Iris pigment epithelial cell (primary cell): ENCODE measurements at regions not wholly inside any gene's neighbourhood (a gene's known extent, or its start where the extent isn't known, plus 50 kb on each side); places are given as distances from the start of the nearest gene placed in this dataset.

Source experiments
- DNase-seq: peaks from one replicate; pipeline ENCODE4 v3.0.0-alpha.2; 2011; ENCODE audit warnings: low read depth

DNA sequence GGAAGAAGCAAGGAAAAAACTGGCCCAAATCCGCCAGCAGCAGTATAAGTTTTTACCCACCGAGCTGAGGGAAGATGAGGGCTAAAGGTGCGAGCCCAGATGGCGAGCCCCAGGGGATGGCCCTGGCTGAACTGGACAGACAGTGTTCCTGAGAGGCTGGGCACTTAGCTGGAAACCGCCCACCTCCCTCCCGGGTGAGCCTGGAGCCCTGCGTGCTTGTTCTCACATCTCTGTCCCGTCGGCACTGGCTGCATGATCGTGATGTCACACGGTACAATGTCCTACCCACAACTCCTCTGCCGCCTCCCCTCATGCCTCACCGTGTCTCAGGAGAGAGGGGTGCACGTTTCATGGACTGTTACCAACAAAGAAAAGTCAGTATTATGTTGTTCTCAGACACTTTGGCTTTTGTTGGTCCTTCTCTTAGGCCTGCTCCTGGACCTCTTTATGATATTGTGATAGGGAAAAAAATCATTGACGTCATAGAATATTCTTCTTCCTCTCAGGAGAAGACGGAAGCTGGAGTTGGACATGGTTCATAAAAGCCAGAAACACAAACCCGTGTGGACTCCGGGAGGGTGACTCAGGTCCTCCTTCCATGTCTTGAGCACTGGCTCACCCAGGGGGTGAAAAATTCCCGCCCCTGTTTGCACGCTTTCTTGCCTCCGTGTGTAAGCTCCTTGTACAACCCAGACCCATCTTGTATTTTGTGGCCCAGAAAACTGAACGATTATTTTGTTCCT, 201.8 kb upstream of the TPM1 start:
- DNase-seq: no peak

DNA sequence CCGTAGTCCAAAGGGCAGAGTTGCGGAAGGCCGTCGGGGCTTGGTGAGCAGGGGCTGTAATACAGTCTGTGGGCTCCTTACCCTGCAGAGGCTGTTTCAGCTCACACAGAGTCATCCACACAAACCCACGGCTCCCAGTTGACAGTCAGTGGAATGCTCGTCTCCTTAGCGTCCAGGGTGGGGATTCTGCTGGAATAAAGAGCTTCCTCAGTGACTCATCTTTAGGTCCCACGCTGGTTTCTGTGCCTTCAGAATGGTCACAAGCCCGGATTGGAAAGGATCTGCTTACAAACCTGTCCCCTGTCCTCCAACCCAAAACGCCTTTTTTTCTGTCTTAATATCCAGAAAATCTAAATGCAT, 201.3 kb upstream of the TPM1 start:
- DNase-seq: no peak

DNA sequence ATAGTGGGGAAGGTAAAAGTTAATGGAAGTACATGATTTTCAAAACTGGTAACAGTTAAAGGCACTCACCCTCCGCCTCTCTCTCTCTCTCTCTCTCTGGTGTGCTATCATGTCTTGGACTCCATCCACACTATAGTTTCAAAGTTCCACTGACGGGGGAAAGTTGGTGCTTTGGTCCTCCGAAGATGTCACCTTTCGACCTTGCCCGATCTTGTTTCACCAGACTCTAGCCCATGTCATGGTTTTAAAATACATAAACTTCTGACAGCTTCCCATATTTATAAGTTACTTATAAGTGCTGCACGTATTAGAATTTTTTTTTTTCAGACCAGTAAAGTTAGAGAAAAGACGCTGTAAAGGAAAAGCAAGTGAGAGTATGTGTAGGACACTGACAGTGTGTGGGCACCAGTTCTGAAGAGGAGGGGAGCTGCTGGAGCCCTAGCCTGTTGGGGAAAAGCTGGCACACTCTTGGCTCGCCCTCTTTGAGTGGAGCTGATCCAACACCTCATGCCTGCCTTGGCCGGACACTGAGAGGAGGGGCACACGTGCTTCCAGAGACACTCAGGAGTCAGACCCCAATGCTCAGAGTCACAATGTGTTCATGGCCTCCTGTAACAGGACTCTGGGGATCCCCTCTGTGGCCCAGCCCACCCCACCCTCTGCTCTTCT, 200.5 kb upstream of the TPM1 start:
- DNase-seq: no peak

DNA sequence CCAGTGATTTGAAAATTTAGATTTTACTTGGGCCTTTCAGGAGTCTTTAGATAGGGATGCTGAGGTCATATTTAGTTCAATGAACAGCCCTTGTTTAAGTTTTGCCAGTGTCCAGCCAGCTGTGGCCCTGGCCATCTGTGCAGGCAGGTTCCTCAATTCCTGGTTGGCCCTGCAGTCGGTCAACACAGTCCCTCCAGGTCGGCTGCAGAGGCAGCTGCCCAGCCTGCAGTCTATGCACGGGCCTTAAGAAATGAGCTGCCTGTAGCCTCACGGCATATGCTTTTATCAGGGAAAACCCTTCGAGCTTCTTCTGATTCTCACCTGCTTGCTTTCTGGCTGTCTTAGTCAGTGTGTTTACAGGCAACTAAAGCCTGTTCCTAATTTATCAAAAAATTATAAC, 199.2 kb upstream of the TPM1 start:
- no peak for DNase-seq

DNA sequence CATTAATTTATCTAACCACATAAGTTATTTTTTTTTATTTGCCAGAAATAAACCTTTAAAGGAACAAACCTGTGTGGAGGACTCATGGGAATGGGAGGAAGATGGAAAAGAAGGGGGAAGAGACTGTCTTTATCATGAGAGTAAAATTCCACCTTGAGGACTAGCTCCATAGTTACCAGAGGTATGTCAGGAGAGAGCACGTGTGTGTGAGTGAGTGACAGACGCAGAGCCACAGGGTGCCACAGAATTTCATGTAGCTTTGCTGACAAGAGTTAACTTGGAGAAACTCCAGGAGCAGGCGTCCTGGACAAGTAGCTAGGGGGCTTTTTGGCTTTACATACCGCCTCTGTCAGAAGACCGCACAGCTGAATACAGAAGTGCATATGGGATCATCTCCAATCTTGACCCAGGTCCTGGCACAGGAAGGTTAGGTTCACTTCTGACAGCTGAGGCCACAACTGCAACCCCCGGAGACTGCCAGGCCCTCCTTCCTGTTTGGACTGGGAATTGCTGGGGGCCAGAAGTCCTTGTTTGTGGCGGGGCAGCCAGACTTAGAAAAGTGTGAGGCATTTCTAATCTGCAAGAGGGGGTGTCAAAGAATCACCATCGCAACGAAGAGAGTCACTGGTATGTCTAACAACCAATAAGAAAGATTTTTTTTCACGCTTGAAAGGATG, 197.8 kb upstream of the TPM1 start:
- no peak for DNase-seq

DNA sequence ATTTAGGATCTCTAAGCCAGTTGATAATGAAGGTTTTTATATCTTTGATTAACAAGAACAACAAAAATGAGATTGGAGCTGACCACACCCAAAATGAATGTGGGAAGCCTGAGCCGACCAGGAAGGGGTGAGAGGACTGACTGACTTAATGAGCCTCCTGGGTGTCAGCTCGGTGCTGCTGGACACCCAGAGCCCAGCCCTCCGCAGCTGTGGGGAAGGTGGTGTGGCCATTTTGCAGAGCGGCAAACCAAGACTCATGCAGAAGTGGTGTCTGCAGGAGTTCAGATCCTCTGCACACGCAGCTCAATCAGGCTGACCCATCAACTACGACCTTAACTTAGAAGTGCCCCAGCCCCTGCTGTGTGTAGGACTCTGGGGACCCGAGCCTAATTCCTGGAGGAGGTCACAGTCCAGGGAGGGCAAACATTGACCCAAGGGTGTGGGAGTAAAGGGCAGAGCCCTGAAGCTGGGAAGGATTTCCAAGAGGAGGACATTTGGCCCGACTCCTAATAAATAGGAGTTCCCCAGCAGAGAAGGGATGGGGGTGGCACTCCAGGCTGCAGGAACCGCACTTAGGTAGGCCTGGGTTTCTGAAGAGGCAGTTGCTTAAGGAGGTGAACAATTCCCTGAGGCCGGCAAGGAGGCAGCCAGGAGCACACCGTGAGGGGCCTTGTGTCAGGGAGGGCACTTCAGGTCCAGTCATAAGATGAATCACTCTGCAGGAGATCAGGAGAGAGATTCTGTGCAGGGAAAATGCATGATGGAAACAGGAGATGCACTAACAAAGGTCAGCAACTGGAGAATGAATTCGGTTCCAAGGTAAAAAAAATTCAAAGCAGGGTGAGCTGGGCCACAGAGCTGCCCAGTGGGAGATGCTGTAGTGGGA, 197.1 kb upstream of the TPM1 start:
- peak; percentile 45 for DNase-seq

DNA sequence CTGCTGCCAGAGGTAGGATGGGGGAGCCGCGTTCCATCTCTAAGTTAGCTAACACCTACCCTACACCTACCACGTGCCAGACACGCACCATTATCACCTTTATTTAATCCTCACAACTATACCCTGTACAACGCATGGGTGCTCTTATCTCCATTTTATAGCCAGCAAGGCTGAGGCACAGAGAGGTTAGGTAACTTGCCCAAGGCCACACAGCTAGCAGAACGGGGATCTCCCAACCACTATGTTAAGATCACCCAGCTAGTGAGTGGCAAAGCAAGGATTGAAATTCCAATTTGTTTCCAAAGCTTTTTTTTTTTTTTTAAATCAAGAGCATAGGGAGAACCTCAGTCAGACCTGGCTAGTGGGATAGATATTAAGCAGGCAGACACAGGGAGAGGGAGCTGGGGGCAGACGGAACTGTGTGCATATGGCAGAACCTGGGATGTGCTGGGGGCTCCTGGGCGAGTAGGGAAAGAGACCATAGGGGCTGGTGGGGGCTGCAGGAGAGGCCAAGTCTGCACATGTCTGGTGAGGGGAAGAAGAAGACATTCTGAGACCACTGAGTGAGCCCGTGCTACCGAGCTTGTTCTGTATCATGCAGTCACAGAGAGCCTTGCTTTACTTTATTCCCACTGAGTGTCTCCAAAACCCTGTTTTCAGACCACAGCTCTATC, 196.3 kb upstream of the TPM1 start:
- DNase-seq: no peak

DNA sequence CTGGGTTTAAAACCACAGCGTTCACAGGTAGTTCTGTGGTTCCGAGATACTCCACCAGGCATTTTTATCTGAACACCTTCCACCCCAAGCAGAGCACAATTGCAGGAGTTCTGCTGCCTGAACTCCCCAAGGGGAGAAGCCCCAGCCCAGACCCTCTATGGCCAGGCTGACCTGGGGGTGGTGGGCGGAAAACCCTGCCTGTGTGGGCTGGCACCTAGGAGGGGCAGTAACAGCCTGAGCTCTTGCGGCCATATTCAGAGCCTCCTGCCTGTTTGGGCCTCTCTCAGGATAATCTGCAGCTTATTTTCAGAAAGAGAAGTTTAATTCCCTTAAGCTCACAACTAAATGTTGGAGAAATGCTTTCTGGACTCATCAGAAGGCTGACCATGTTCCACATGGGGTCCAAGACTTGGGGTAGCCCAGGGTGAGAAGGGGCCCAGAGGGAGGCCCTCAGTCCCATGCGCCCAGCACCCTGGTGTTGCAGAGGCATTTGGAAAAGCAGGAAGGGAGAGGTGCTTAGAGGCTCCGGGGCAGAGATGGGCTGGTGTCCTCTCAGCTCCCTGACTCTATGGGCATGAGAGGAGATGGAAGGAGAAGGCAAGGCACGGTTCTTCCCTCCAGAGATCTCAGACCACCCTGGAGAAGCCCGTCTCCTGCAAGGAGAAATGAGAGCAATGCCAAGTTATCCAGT, 195.6 kb upstream of the TPM1 start:
- DNase-seq: no peak

DNA sequence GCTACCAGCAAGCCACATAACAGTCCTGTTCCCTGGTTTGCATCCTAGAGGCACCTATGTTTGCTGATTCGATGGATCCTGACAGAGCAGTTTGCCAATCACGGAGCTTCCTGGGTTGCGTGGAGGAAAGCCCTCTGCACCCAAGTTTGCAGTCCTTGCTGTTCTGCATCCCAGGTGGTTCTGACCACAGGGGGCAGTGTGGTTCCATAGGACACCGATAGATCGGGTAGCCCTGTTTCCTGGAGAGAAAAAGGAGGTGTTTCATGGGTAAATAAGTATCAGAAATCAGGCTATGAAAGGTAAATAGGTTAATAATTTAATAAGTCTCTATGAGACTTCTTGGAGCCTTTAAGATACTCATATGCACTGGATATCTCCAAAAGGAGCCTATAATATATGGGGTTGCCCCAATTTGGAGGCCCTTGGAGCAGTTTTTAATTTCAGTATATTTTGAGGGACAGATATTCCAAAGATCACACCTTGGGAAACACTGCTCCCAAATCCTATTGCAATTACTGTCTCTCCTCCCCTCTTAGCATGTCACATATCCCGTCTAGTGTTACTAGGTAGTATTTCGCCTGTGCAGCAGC, 194.6 kb upstream of the TPM1 start:
- peak; percentile 64 for DNase-seq

DNA sequence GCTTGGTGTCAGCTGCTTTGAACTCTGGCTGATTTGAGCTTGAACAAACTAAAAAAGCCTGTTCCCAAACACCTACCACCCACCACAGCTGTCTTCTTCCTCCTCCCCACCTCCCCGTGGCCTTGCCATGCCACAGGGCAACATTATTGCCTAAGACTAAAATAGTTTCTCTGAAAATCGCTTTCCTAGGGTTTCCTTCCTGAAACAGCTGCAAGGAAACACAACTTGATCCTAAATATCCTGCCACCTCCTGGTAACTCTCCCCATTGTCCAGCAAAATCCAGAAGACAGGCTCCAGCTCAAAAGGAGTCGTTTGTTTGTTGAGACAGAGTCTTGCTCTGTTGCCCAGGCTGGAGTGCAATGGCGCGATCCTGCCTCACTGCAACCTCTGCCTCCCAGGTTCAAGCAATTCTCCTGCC, 193.9 kb upstream of the TPM1 start:
- DNase-seq: no peak

DNA sequence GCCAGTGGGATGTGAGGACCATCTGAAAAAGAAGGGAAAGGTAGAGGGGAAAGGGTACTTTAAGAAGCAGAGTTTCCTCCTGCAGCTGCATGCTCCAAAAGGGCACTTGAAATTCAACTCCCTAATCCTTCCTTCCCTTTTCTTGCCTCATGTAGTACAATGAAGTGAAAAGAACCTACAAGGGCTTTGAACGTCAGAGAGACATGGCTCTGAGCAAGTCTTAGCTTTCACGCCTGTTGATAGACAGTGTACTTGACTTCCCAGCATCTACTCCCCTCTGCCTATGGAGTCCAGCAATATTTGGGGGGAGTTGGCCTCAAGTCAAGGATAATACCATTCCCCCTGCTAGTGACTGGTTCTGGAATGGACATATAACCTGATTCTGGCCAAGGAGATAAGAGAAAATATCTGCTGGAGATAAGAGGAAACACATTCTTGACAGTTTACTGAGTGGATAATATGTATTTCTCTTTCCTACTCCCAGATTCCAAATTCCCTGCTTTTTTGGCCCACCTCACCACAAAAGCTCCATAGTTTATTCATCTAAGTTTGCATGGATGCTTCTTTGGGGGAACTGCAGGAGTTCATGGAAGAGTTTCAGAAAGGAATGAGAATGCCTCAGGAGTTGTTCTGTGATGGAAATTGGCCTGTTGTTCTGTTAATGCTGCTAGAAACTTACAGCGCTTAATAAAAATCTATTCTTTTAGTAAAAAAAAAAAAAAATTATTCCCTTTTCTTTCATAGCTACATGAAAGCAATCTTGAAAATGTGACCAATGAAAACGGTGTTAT, 193.0 kb upstream of the TPM1 start:
- no peak for DNase-seq

DNA sequence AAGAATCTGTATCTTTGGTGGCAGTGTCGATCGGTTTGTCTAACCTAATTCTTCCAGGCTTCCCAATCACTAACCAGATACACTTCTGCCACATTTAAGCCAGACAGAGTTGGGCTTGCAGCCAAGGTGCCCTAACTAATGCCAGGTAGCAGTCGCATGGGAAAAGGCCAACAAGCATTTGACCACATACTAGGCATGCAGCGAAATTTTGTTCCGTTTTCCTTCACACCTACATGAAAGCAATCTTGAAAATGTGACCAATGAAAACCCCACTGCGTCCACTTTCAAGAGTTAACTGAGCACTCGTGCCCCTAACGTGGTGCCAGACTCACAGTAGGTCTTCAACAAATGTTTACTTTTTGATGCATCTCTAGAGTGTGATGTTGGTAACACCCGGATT, 192.2 kb upstream of the TPM1 start:
- no peak for DNase-seq

DNA sequence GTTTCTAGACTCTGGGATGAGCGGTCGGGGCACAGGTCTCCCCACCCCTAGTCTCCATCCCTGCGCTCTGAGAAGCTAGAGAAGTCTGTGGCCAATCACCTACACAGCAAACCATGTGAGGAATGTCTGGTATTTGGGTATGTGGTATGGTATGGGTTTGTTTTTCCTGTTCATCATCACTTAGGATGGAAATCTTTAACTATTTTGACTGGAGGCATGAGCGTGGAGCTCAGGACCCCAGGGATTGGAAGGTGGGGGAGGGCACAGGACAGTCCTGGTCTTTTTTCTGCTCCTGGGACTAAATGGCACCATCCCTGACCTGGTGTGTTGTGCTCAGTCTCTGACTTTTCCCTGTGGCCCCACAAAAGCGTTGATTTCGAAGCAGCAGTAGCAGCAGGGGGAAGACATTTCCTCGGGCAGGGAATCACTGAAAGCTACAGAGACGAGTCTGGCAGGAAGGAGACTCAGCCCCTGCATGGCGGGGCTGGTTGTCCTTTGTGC, 191.7 kb upstream of the TPM1 start:
- peak; percentile 84 for DNase-seq

DNA sequence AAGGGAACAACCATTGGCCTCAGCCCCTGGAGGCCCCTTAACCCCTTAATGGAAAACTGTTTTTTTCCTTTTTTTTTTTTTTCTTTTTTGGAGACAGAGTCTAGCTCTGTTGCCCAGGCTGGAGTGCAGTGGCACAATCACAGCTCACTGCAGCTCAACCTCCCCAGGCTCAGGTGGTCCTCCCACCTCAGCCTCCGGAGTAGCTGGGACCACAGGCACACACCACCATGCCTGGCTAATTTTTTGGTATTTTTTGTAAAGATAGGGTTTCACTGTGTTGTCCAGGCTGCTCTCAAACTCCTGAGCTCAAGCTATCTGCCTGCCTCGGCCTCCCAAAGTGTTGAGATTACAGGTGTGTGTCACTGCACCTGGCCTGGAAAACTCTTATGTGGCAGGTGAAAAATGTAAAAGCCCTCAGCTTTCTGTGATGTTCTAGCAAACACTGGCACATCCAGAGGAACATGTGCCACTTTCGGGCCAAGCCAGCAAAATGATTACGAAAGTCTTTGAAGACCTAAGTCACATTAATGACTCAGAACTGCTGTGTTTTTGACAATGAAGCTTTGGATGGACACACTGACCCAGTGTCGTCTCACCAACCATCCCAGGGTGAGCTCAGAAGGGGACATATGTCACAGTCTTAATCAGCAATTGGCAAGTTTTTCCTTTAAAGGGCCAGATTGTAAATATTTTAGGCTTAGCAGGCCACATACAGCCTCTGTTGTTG, 189.3 kb upstream of the TPM1 start:
- no peak for DNase-seq

DNA sequence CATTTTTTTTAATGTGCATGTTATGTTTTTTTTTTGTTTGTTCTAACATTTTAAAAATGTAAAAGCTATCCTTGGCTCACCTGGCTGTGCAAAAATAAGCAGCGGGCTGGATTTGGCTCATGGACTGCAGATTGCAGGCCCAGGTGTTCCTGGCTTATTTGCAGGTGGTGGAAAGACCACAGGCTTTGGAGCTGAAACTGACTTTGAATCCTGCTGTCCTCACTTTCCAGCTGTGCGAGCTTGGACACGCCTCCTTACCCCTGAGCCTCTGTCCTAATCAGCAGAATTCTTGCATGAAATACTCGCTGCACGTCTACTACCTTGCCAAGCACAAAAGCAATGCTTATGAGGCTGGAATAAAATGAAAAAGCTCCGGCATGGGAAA, 188.7 kb upstream of the TPM1 start:
- DNase-seq: no peak

DNA sequence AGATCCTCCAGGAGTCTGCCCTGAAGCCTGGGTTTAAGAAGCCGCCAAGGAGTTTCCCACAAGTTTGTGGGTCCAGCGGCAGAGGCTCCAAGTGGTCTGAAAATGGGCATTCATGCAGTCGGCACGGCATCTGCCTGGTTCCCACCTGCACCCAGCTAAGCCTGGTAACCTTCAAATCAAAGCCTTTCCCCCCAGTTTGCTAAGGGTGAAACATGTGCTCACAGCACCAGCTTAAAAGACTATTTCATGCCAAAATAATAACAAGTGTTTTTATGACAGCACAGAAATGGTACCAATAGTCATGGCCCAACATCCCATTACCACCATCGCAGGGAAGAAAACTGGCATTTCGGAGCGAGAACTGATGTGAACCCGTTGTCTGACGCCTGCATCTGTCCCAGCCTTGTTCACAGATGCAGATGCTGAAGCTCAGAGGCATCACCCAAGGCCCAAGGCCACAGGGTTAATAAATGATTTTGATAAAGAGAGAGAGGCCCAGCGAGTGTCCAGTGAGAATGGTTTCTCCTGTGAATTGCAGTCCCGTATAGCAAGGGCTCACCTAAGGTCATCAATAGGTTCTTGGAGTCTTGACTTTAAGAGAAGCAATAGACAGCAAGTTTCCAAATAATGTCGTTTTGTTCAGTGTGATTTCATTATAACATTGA, 188.0 kb upstream of the TPM1 start:
- no peak for DNase-seq

DNA sequence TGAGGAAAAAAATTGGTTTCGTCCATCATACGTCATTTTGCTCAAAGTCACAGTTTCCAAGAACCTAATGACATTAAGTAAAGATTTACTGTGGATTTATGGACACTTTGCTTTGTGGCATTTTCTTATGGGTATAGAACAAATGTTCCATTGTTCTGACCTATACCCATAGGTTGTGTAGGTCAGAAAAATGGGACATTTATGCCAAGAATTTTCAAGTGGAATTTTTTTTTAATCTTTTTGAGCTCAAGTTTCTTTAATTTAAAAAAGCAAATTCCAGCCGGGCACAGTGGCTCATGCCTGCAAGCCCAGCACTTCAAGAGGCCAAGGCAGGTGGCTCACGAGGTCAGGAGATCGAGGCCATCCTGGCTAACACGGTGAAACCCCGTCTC, 187.5 kb upstream of the TPM1 start:
- DNase-seq: no peak

DNA sequence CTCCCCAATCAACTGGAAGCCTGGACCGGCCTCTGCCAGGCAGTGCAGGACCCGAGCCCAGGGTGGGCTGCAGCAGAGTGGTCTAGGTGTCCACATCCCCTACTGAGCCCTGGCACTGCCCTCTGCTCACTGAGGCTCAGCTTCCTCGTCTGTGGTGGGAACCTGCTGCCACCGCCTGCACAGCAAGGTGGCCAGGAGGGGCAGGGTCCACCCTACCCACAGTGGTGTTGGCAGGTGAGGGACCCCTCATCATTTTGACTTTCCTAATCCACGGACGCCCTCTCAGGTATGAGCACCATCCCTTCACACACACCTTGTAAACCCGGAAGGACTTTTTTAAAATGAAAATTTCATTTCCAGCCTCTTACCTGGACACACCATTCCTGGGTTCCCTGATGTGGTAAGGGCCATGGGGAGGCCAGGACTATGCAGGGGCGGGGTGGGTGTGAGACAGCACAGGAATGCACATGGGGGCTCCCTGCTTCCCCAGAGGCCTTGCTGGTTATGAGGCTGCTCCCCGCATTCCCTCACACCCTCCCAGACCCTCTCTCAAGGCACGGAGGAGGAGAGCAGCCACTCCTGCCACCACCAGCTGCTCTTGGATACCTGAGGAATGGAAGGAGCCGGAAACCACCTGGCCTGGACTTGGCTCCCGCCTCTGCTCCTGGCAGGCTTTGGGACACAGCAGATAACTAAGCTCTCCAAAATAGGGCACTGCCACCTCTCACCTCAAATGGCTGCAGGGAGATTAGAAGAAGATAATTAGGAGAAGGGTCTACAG, 185.9 kb upstream of the TPM1 start:
- DNase-seq: no peak
